ENCODE measurements at regions not wholly inside any gene's neighbourhood (a gene's known extent, or its start where the extent isn't known, plus 50 kb on each side); places are given as distances from the start of the nearest gene placed in this dataset.

DNA sequence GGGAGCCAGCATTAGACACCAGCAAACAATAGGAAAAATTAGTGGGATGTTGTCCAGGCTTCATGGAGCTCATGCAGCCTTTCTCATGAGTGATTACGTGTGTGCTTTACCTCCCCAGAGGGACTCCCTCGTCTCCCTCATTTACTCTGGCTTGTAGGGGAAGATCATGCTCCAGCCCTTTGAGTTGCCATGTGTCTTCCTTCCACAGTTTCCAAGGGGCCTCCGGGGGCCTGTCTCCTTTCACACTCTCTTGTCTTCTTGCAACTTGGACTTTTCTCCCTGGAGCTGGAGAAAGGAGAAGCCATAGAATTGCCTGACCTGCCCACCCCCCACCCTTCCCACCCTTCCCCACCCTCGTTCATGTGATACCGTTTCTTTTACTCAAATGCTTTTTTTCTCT lies 98.7 kb downstream of the FAM43A start:
- TF ChIP-seq, protein P1, sequence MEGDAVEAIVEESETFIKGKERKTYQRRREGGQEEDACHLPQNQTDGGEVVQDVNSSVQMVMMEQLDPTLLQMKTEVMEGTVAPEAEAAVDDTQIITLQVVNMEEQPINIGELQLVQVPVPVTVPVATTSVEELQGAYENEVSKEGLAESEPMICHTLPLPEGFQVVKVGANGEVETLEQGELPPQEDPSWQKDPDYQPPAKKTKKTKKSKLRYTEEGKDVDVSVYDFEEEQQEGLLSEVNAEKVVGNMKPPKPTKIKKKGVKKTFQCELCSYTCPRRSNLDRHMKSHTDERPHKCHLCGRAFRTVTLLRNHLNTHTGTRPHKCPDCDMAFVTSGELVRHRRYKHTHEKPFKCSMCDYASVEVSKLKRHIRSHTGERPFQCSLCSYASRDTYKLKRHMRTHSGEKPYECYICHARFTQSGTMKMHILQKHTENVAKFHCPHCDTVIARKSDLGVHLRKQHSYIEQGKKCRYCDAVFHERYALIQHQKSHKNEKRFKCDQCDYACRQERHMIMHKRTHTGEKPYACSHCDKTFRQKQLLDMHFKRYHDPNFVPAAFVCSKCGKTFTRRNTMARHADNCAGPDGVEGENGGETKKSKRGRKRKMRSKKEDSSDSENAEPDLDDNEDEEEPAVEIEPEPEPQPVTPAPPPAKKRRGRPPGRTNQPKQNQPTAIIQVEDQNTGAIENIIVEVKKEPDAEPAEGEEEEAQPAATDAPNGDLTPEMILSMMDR (IDR thresholded peaks at IDR 0.05): no peak
- Histone ChIP-seq H3K36me3 (no peaks in the 10 kb centered on the region), H3K4me3 (no peak overlapping the region), H3K27ac (no peak overlapping the region), H3K9me3 (no peaks in the 10 kb centered on the region), H3K4me1 (no peaks in the 10 kb centered on the region), H3K27me3 (no peaks in the 10 kb centered on the region)
- no peak for DNase-seq (ENCODE audit: low spot score in 2 of 2)
- intact Hi-C loops (cut with DNase I): no loop called here

DNA sequence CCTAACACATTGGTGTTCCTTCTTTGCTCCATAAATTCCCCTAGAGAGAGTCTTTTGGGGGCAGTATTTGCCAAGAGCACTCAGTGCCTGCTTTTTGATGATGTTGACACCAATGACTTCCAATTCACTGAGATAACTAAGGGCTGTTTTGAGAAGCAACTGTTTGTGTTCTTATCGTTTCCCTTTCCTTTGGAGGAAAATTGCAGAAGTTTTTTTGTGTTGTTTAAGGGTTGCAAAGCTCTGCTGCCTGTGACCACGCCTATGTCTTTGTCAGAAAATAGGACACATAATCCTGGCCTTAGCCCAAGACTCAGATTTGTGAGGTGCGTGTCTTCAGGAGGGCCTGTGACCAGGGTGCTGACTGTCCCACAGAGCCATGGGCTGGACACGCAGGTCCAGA lies 99.6 kb downstream of the FAM43A start:
- intact Hi-C loops (cut with DNase I): no loop called here
- TF ChIP-seq, protein P1 (IDR thresholded peaks at IDR 0.05): no peak
- DNase-seq (ENCODE audit: low spot score in 2 of 2): no peak
- Histone ChIP-seq H3K27me3 (no peaks in the 10 kb centered on the region), H3K36me3 (no peaks in the 10 kb centered on the region), H3K4me1 (no peaks in the 10 kb centered on the region), H3K9me3 (no peaks in the 10 kb centered on the region), H3K27ac (no peak overlapping the region), H3K4me3 (no peak overlapping the region)

DNA sequence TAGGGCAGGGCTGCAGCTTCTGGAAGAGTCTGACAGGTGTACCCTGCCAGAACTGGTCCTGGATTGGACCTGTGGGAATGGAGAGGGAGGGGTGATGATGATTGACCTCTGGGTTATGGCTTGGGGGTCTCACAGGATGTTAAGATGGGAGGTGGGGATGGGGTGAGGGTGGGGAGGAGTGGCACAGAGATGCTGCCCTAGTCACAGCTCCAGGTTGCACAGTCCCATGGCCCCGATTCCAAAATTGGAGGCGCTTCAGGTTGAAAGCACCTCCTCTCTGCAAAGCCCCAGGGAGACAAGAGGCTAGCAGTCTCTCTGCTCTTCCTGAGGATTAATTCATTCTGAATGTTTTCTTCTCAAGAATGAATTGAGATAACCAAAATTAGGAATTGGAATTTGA lies 101.4 kb downstream of the FAM43A start:
- TF ChIP-seq, protein P1 (IDR thresholded peaks at IDR 0.05): no peak
- Histone ChIP-seq H3K9me3 (no peaks in the 10 kb centered on the region), H3K4me1 (no peaks in the 10 kb centered on the region), H3K27ac (no peak overlapping the region), H3K27me3 (no peaks in the 10 kb centered on the region), H3K36me3 (no peaks in the 10 kb centered on the region), H3K4me3 (no peak overlapping the region)
- no peak for DNase-seq (ENCODE audit: low spot score in 2 of 2)
- intact Hi-C loops (cut with DNase I): no loop called here

DNA sequence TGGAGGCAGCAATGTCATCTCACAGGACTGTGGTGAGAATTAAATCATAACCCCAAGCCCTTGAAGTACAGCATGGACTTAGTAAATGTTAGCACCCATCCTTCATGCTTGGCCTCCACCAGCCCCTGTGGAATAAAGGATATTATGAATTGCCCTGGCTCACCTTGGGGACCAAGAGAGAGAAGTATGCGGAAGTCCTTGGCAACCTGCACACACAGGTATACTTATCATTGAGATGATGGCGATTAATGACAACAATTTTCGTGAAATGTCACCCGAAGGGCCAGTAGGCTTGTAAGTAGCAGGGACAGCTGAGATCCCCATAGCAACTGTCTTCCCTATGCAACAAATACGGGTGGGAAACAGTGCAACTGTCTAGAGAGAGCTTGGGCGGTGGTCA lies 102.0 kb downstream of the FAM43A start:
- H3K4me1 ChIP-seq: no peaks in the 10 kb centered on the region
- no peaks in the 10 kb centered on the region for H3K27me3 ChIP-seq
- intact Hi-C loops (cut with DNase I): no loop called here
- TF ChIP-seq, protein P1 (IDR thresholded peaks at IDR 0.05): no peak
- no peak overlapping the region for H3K4me3 ChIP-seq
- H3K9me3 ChIP-seq: no peaks in the 10 kb centered on the region
- no peaks in the 10 kb centered on the region for H3K36me3 ChIP-seq
- DNase-seq (ENCODE audit: low spot score in 2 of 2): no peak
- no peak overlapping the region for H3K27ac ChIP-seq

DNA sequence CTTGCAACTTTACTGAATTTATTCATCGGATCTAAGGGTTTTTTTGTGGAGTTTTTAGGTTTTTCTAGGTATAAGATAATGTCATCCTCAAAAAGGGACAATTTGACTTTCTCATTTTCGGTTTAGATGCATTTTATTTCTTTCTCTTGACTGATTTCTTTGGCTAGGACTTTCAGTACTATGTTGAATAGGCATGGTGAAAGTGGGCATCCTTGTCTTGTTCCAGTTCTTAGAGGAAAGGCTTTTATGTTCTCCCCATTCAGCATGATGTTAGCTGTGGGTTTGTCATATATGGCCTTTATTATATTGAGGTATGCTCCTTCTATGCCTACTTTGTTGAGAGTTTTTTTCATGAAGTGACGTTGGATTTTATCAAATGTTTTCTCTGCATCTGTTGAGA lies 106.7 kb downstream of the FAM43A start:
- H3K4me1 ChIP-seq: no peaks in the 10 kb centered on the region
- intact Hi-C loops (cut with DNase I): no loop called here
- no peaks in the 10 kb centered on the region for H3K27me3 ChIP-seq
- H3K27ac ChIP-seq: no peak overlapping the region
- no peaks in the 10 kb centered on the region for H3K36me3 ChIP-seq
- DNase-seq (ENCODE audit: low spot score in 2 of 2): no peak
- TF ChIP-seq, protein P1 (IDR thresholded peaks at IDR 0.05): no peak
- peaks cover 0 to 11% of the 10 kb centered on the region in 2 donors for H3K9me3 ChIP-seq
- H3K4me3 ChIP-seq: no peak overlapping the region

DNA sequence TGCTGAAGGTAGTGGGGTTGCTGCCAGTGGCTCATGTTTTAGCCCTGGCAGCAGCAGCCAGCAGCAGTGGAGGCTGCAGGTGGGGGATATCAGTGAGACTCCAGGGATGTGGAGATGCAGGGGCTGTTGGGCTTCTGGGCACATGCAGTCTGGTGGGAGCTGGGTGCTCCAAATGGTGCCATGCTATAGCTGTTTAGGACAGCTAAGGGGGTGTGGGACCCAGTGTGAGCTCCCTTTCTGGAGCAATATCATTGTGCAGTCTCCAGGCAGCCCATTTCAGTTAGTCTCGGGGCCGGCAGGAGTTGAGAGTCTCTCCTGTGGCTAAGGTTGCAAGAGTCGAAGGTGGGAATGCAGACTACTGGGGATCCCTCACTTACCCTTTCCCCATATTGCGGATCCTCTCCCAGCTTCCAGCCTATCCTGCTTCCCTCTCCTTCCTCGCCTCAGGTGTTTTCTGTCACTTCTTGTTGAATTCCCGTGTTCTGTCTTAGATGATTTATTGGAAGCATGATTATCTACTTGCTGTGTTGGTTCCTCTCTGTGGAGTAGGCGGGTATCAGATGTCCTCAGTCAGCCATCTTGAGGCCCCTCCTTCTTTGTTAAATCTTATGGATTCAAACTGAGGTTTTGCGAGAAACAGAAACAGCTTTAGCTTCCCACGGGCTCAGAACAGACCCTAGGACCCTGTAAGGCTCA lies 112.0 kb downstream of the FAM43A start:
- no peaks in the 10 kb centered on the region for H3K27me3 ChIP-seq
- intact Hi-C loops (cut with DNase I): no loop called here
- H3K4me3 ChIP-seq: no peak overlapping the region
- no peak for DNase-seq (ENCODE audit: low spot score in 2 of 2)
- H3K4me1 ChIP-seq: no peaks in the 10 kb centered on the region
- TF ChIP-seq, protein P1 (IDR thresholded peaks at IDR 0.05): no peak
- peaks cover 0 to 11% of the 10 kb centered on the region in 2 donors for H3K9me3 ChIP-seq
- no peak overlapping the region for H3K27ac ChIP-seq
- H3K36me3 ChIP-seq: no peaks in the 10 kb centered on the region

Measured in ascending aorta (tissue), 2 donors.